Loucy (cell line): ENCODE measurements at regions not wholly inside any gene's neighbourhood (a gene's known extent, or its start where the extent isn't known, plus 50 kb on each side); places are given as distances from the start of the nearest gene placed in this dataset.

Source experiments
- H2AFZ ChIP-seq: fragments of 200-600 bp; sonication (generic); 2 replicates; pipeline ENCODE4 v1.6.0; 2016; ENCODE audit warnings: antibody characterized with exemption, mild to moderate bottlenecking, low read length, moderate library complexity
- H3F3A ChIP-seq: fragments of 200-600 bp; 2 replicates; pipeline ENCODE4 v1.6.0; 2016; ENCODE audit warnings: antibody characterized with exemption, low read depth, mild to moderate bottlenecking
- H3K27me3 ChIP-seq: fragments of 200-600 bp; sonication (generic); 2 replicates; pipeline ENCODE4 v1.6.1; 2014; ENCODE audit warnings: low read length, mild to moderate bottlenecking; ENCODE audit not compliant: insufficient read depth, poor library complexity, severe bottlenecking
- H3K36me3 ChIP-seq: fragments of 200-600 bp; sonication (generic); 2 replicates; pipeline ENCODE4 v1.6.1; 2016; ENCODE audit warnings: low read length; ENCODE audit not compliant: insufficient read depth
- H3K4me1 ChIP-seq: fragments of 200-600 bp; sonication (generic); 2 replicates; pipeline ENCODE4 v1.5.1; 2014; ENCODE audit warnings: low read length, mild to moderate bottlenecking; ENCODE audit not compliant: insufficient read depth, poor library complexity, severe bottlenecking
- H3K4me2 ChIP-seq: fragments of 200-600 bp; sonication (generic); 2 replicates; pipeline ENCODE4 v1.6.0; 2014; ENCODE audit warnings: antibody characterized with exemption, low read length, low read depth, mild to moderate bottlenecking; ENCODE audit not compliant: poor library complexity, severe bottlenecking
- H3K4me3 ChIP-seq: fragments of 200-600 bp; sonication (generic); 2 replicates; pipeline ENCODE4 v1.5.1; 2014; ENCODE audit warnings: low read length, mild to moderate bottlenecking, mixed read lengths; ENCODE audit not compliant: poor library complexity, severe bottlenecking
- H3K79me2 ChIP-seq: fragments of 200-600 bp; sonication (generic); 2 replicates; pipeline ENCODE4 v1.6.1; 2014; ENCODE audit warnings: low read length; ENCODE audit not compliant: insufficient read depth
- H3K9ac ChIP-seq: fragments of 200-600 bp; sonication (generic); 2 replicates; pipeline ENCODE4 v1.6.0; 2014; ENCODE audit warnings: mild to moderate bottlenecking, low read depth, low read length, moderate library complexity; ENCODE audit not compliant: poor library complexity, severe bottlenecking
- H3K9me2 ChIP-seq: fragments of 200-600 bp; sonication (generic); replicated peaks from 2 replicates; pipeline ENCODE4 v1.6.1; 2016; ENCODE audit warnings: low read depth, low read length, mixed read lengths
- H3K9me3 ChIP-seq: fragments of 200-600 bp; sonication (generic); 2 replicates; pipeline ENCODE4 v1.6.1; 2014; ENCODE audit warnings: mild to moderate bottlenecking, antibody characterized with exemption, low read length, low read depth; ENCODE audit not compliant: insufficient read depth
- H4K20me1 ChIP-seq: fragments of 200-600 bp; sonication (generic); 2 replicates; pipeline ENCODE4 v1.6.0; 2014; ENCODE audit warnings: antibody characterized with exemption, low read length, mild to moderate bottlenecking; ENCODE audit not compliant: insufficient read depth, poor library complexity, severe bottlenecking
- CTCF ChIP-seq: fragments of 200-600 bp; sonication (generic); conservative IDR thresholded peaks from 2 replicates; pipeline ENCODE4 v1.5.1; 2014; ENCODE audit warnings: mild to moderate bottlenecking, antibody characterized with exemption, low read length
- EZH2phosphoT487 ChIP-seq: fragments of 200-600 bp; IDR thresholded peaks from 2 replicates; pipeline ENCODE4 v1.6.1; 2018; ENCODE audit warnings: antibody characterized with exemption, mild to moderate bottlenecking, moderate library complexity, borderline replicate concordance

GRCh38 chr12:91732086-91732485, 413.6 kb downstream of the BTG1 start:
- TF ChIP-seq EZH2phosphoT487: no peak
- TF ChIP-seq CTCF: no peak
- H3K79me2 ChIP-seq: no peaks in the 10 kb centered on the region

GRCh38 chr12:91729543-91729942, 416.1 kb downstream of the BTG1 start:
- Histone ChIP-seq H3K79me2 (no peaks in the 10 kb centered on the region), H3K27me3 (no peaks in the 10 kb centered on the region), H3K4me1 (no peaks in the 10 kb centered on the region), H4K20me1 (no peaks in the 10 kb centered on the region), H3K9ac (no peak overlapping the region), H3K4me2 (no peak overlapping the region), H2AFZ (no peak overlapping the region), H3K9me2 (no peaks in the 10 kb centered on the region), H3K36me3 (no peaks in the 10 kb centered on the region), H3K4me3 (no peak overlapping the region), H3F3A (no peaks in the 10 kb centered on the region), H3K9me3 (no peaks in the 10 kb centered on the region)
- TF ChIP-seq CTCF (no peak), EZH2phosphoT487 (no peak)

More at GRCh38 chr12:91732086-91732485, 413.6 kb downstream of the BTG1 start:
- H3K4me2 ChIP-seq: no peak overlapping the region
- no peak overlapping the region for H3K9ac ChIP-seq
- no peaks in the 10 kb centered on the region for H3K27me3 ChIP-seq
- no peaks in the 10 kb centered on the region for H3K36me3 ChIP-seq
- H3K9me3 ChIP-seq: no peaks in the 10 kb centered on the region
- no peaks in the 10 kb centered on the region for H4K20me1 ChIP-seq
- H3K4me3 ChIP-seq: no peak overlapping the region
- H3K9me2 ChIP-seq: no peaks in the 10 kb centered on the region
- no peaks in the 10 kb centered on the region for H3K4me1 ChIP-seq
- no peaks in the 10 kb centered on the region for H3F3A ChIP-seq
- H2AFZ ChIP-seq: no peak overlapping the region

GRCh38 chr12:91723191-91723590, 422.5 kb downstream of the BTG1 start:
- no peak overlapping the region for H3K9ac ChIP-seq
- no peaks in the 10 kb centered on the region for H3K4me1 ChIP-seq
- no peak overlapping the region for H2AFZ ChIP-seq
- H3K4me3 ChIP-seq: no peak overlapping the region
- H3K9me2 ChIP-seq: no peaks in the 10 kb centered on the region
- no peaks in the 10 kb centered on the region for H3K9me3 ChIP-seq
- TF ChIP-seq CTCF (no peak), EZH2phosphoT487 (no peak)
- H3K36me3 ChIP-seq: no peaks in the 10 kb centered on the region
- no peaks in the 10 kb centered on the region for H3K79me2 ChIP-seq
- no peaks in the 10 kb centered on the region for H4K20me1 ChIP-seq
- no peak overlapping the region for H3K4me2 ChIP-seq
- H3F3A ChIP-seq: no peaks in the 10 kb centered on the region
- H3K27me3 ChIP-seq: no peaks in the 10 kb centered on the region
